Fibroblast of skin of left biceps (primary cell): ENCODE measurements at regions not wholly inside any gene's neighbourhood (a gene's known extent, or its start where the extent isn't known, plus 50 kb on each side); places are given as distances from the start of the nearest gene placed in this dataset.

Experiments used
- DNase-seq, 2 experiments: peaks; one replicate each; pipeline ENCODE4 v3.0.0-alpha.2; 2013; ENCODE audit warnings: low read depth in 2 of 2

- DNase-seq: no peak
These were observed 556.7 kb downstream of the TYW1 start for GRCh38 chr7:67553378-67553777.

GRCh38 chr7:67554986-67555385 lies 558.4 kb downstream of the TYW1 start:
- no peak for DNase-seq

- DNase-seq: no peak
These were observed 568.3 kb downstream of the TYW1 start for GRCh38 chr7:67564959-67565358.

- DNase-seq: no peak
These were observed 569.5 kb downstream of the TYW1 start for GRCh38 chr7:67566101-67566500.

- no peak for DNase-seq
These were observed 574.5 kb downstream of the TYW1 start for GRCh38 chr7:67571026-67571545.

- no peak for DNase-seq
These were observed 577.0 kb downstream of the TYW1 start for GRCh38 chr7:67573639-67574038.

GRCh38 chr7:67588631-67589030 lies 592.0 kb downstream of the TYW1 start:
- DNase-seq: no peak

GRCh38 chr7:67589183-67589582 lies 592.5 kb downstream of the TYW1 start:
- DNase-seq: no peak

- DNase-seq: no peak
These were observed 594.0 kb downstream of the TYW1 start for GRCh38 chr7:67590649-67591048.

GRCh38 chr7:67593794-67594193 lies 597.2 kb downstream of the TYW1 start:
- no peak for DNase-seq

- DNase-seq: no peak
These were observed 599.0 kb downstream of the TYW1 start for GRCh38 chr7:67595431-67596180.

- DNase-seq: no peak
These were observed 600.5 kb downstream of the TYW1 start for GRCh38 chr7:67597161-67597560.

- DNase-seq: no peak
These were observed 601.8 kb downstream of the TYW1 start for GRCh38 chr7:67598469-67598868.

GRCh38 chr7:67599331-67600062 lies 602.9 kb downstream of the TYW1 start:
- DNase-seq: no peak

- DNase-seq: no peak
These were observed 605.7 kb downstream of the TYW1 start for GRCh38 chr7:67602246-67602887.

- DNase-seq: no peak
These were observed 608.1 kb downstream of the TYW1 start for GRCh38 chr7:67604461-67605386.

- no peak for DNase-seq
These were observed 612.2 kb downstream of the TYW1 start for GRCh38 chr7:67608806-67609205.

GRCh38 chr7:67610897-67611296 lies 614.3 kb downstream of the TYW1 start:
- DNase-seq: no peak

- no peak for DNase-seq
These were observed 618.2 kb downstream of the TYW1 start for GRCh38 chr7:67614843-67615242.

- no peak for DNase-seq
These were observed 619.9 kb downstream of the TYW1 start for GRCh38 chr7:67616517-67616916.

GRCh38 chr7:67618556-67619162 lies 622.0 kb downstream of the TYW1 start:
- no peak for DNase-seq
